IMR-90 (cell line): ENCODE measurements at regions not wholly inside any gene's neighbourhood (a gene's known extent, or its start where the extent isn't known, plus 50 kb on each side); places are given as distances from the start of the nearest gene placed in this dataset.

Source experiments
- CEBPB ChIP-seq: IDR thresholded peaks from 2 replicates; pipeline ENCODE4 v1.6.1; 2012; ENCODE audit warnings: low read depth, low read length, improper control_type of control experiment
- CHD1 ChIP-seq: IDR thresholded peaks from 2 replicates; pipeline ENCODE4 v1.6.1; 2012; ENCODE audit warnings: low read depth, low read length, improper control_type of control experiment
- CTCF ChIP-seq: conservative IDR thresholded peaks from 2 replicates; pipeline ENCODE4 v1.5.1; 2012; ENCODE audit warnings: mild to moderate bottlenecking, low read depth, low read length, improper control_type of control experiment
- ELK1 ChIP-seq: fragments of 150-350 bp; IDR thresholded peaks from 2 replicates; pipeline ENCODE4 v1.6.1; 2016; ENCODE audit warnings: low read depth, mild to moderate bottlenecking, low read length, moderate library complexity, borderline replicate concordance
- MXI1 ChIP-seq: IDR thresholded peaks from 2 replicates; pipeline ENCODE4 v1.6.1; 2012; ENCODE audit warnings: low read depth, mild to moderate bottlenecking, low read length, moderate library complexity, borderline replicate concordance
- POLR2A ChIP-seq: IDR thresholded peaks from 2 replicates; pipeline ENCODE4 v1.6.1; 2012; ENCODE audit warnings: mild to moderate bottlenecking, low read depth, low read length
- RAD21 ChIP-seq: IDR thresholded peaks from 2 replicates; pipeline ENCODE4 v1.6.1; 2012; ENCODE audit warnings: low read length, improper control_type of control experiment
- RCOR1 ChIP-seq: IDR thresholded peaks from 2 replicates; pipeline ENCODE4 v1.6.1; 2012; ENCODE audit warnings: mild to moderate bottlenecking, low read length, improper control_type of control experiment; ENCODE audit not compliant: insufficient replicate concordance
- SMC3 ChIP-seq: fragments of 150-350 bp; IDR thresholded peaks from 2 replicates; pipeline ENCODE4 v1.6.1; 2016; ENCODE audit warnings: low read depth, mild to moderate bottlenecking, antibody characterized with exemption, low read length, moderate library complexity
- USF2 ChIP-seq: fragments of 150-350 bp; IDR thresholded peaks from 2 replicates; pipeline ENCODE4 v1.6.1; 2017; ENCODE audit warnings: mild to moderate bottlenecking, antibody characterized with exemption, low read length, low read depth

- no peak for TF ChIP-seq CEBPB
- TF ChIP-seq CTCF, result no peak
- no peak for TF ChIP-seq ELK1
- TF ChIP-seq CHD1, result no peak
- TF ChIP-seq RAD21, result no peak
- no peak for TF ChIP-seq MXI1
- TF ChIP-seq SMC3, result no peak
- no peak for TF ChIP-seq POLR2A
- no peak for TF ChIP-seq USF2
- TF ChIP-seq RCOR1, result no peak
Observed at GRCh38 chr2:59012971-59013370, 771.8 kb upstream of the FANCL start.
